ENCODE measurements at regions not wholly inside any gene's neighbourhood (a gene's known extent, or its start where the extent isn't known, plus 50 kb on each side); places are given as distances from the start of the nearest gene placed in this dataset.

DNA sequence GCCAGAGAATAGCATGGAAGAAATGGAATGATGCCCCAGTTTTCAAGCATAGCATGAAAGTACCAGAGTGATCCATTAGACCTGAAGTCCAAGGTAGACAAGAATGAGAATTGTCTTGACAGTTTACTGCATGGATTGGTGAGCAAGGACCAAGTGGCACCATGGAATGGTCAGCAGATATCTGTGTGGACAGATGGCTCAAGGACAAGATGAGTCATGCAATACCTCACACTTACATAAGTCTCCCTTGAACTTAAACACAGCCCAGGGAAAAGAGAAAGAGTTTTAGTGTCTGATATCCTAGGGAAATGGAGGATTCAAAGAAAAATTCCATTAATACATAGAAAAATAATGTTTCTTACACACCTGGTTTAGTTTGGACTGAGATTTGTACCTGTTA is 195.2 kb downstream of the MRPL39 start:
- Histone ChIP-seq H3K18ac (ENCODE audit: extremely low read depth, low read length) (no peak overlapping the region), H3K9me3 (ENCODE audit: insufficient read depth in 2 of 2, low read depth in 1 of 2, low read length in 1 of 2) (0 out of 4 replicates have a peak, but pooled peaks cover 0 to 3% of the 10 kb centered on the region in 2 experiments), H4K91ac (replicated peaks; ENCODE audit: insufficient read length, low read length) (no peak overlapping the region), H3K27me3 (replicated peaks in 1 of 4; ENCODE audit: control insufficient read depth in 3 of 4, extremely low read depth in 1 of 4, insufficient read depth in 3 of 4, low read length in 3 of 4) (peaks cover 0 to 1% (median 0%) of the 10 kb centered on the region in 4 experiments; a peak in 1 of 7 replicates), H3K79me2 (ENCODE audit: control insufficient read depth in 1 of 2, insufficient read depth in 2 of 2, low read length in 2 of 2) (no peaks in the 10 kb centered on the region), H2BK12ac (ENCODE audit: low read depth, low read length) (no peak overlapping the region), H3K4me2 (ENCODE audit: insufficient read depth in 1 of 2, low read depth in 2 of 2, low read length in 2 of 2) (no peak overlapping the region), H3K27ac (ENCODE audit: low read depth, low read length) (no peak overlapping the region), H3K23me2 (ENCODE audit: low read depth, low read length) (no peaks in the 10 kb centered on the region; the same call in 1 of the 2 replicates), H3K9ac (replicated peaks in 1 of 4; ENCODE audit: extremely low read depth in 1 of 4, low read depth in 3 of 4, low read length in 3 of 4) (no peak overlapping the region), H4K5ac (ENCODE audit: insufficient read length, low read depth, low read length) (no peak overlapping the region), H3K56ac (replicated peaks; ENCODE audit: insufficient read length, low read depth, low read length) (no peak overlapping the region), H4K8ac (ENCODE audit: extremely low read depth, insufficient read depth, low read length) (no peak overlapping the region), H2BK5ac (ENCODE audit: low read depth, low read length) (no peak overlapping the region), H4K20me1 (replicated peaks in 1 of 2; ENCODE audit: control insufficient read depth in 1 of 2, insufficient read depth in 2 of 2, low read length in 2 of 2) (no peaks in the 10 kb centered on the region), H2BK20ac (ENCODE audit: low read length) (no peak overlapping the region), H3K4ac (replicated peaks; ENCODE audit: insufficient read length, low read depth, low read length) (no peak overlapping the region), H2AK5ac (ENCODE audit: low read depth, low read length) (no peak overlapping the region), H3K23ac (ENCODE audit: insufficient read length) (no peak overlapping the region), H3K14ac (ENCODE audit: insufficient read length) (no peak overlapping the region), H2BK120ac (replicated peaks; ENCODE audit: low read depth, low read length) (no peak overlapping the region), H3K4me3 (ENCODE audit: extremely low read depth in 1 of 4, insufficient read depth in 2 of 4, low read depth in 3 of 4, low read length in 4 of 4) (no peak overlapping the region), H3K79me1 (ENCODE audit: low read depth, low read length) (no peaks in the 10 kb centered on the region), H3K36me3 (ENCODE audit: control insufficient read depth in 2 of 4, insufficient read depth in 4 of 4, low read length in 3 of 4) (no peaks in the 10 kb centered on the region), H2AFZ (ENCODE audit: low read length) (no peak overlapping the region), H3K4me1 (replicated peaks in 1 of 4; ENCODE audit: control insufficient read depth in 3 of 4, insufficient read depth in 4 of 4, low read length in 3 of 4) (no peaks in the 10 kb centered on the region), H2BK15ac (ENCODE audit: low read length) (no peak overlapping the region)
- ChIA-PET POLR2A (ENCODE audit: partially characterized antibody) (no interaction called here), CTCF (ENCODE audit: partially characterized antibody) (interaction anchor here (2.4 kb wide), 1 partner anchor 11 kb away, joined by 6 read pairs; no protein-coding TSS in a partner anchor)
- DNase-seq (ENCODE audit: low read depth in 1 of 2, low spot score in 2 of 2) (no peak), FAIRE-seq (no peak)
- no peak for TF ChIP-seq SP1 (IDR thresholded peaks at IDR 0.05; ENCODE audit: low read depth, low read length)
- TF ChIP-seq MAFK (IDR thresholded peaks at IDR 0.05; ENCODE audit: low read depth, low read length): no peak
